VCaP (cell line): ENCODE measurements at regions not wholly inside any gene's neighbourhood (a gene's known extent, or its start where the extent isn't known, plus 50 kb on each side); places are given as distances from the start of the nearest gene placed in this dataset.

ENCODE experiments used
- H3K27ac ChIP-seq: fragments of 450-650 bp; 2 replicates; pipeline ENCODE4 v1.5.1; 2017
- TF ChIP-seq, protein P1 (sequence below): fragments of 450-650 bp; conservative IDR thresholded peaks from 2 replicates; pipeline ENCODE4 v1.5.1; 2017; ENCODE audit warnings: mild to moderate bottlenecking, moderate library complexity

DNA sequence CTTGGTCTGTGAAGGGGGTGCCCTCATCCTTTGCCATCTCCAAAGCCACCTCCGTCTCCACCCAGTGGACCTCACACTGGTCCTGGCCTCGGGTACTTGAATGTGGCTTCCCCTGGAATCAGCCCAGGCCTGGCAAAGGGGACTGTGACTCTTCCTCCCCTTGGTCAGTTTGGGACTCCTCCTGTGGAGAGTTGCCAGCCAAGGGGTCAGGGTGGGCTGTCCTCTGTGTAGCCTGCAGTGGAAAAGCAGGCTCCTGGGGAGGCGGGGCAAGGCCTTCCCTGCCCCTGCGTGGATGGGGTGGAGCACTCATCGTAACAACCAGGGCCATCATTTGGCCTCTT, 59.8 kb downstream of the INHBB start:
- H3K27ac ChIP-seq, result no peak overlapping the region
- TF ChIP-seq, protein P1, sequence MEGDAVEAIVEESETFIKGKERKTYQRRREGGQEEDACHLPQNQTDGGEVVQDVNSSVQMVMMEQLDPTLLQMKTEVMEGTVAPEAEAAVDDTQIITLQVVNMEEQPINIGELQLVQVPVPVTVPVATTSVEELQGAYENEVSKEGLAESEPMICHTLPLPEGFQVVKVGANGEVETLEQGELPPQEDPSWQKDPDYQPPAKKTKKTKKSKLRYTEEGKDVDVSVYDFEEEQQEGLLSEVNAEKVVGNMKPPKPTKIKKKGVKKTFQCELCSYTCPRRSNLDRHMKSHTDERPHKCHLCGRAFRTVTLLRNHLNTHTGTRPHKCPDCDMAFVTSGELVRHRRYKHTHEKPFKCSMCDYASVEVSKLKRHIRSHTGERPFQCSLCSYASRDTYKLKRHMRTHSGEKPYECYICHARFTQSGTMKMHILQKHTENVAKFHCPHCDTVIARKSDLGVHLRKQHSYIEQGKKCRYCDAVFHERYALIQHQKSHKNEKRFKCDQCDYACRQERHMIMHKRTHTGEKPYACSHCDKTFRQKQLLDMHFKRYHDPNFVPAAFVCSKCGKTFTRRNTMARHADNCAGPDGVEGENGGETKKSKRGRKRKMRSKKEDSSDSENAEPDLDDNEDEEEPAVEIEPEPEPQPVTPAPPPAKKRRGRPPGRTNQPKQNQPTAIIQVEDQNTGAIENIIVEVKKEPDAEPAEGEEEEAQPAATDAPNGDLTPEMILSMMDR, result no peak

GRCh38 chr2:120406566-120406965, 60.6 kb downstream of the INHBB start:
- H3K27ac ChIP-seq, result no peak overlapping the region
- TF ChIP-seq, protein P1, result no peak

- TF ChIP-seq, protein P1, result no peak
Observed at GRCh38 chr2:120410487-120410886, 64.6 kb downstream of the INHBB start.

GRCh38 chr2:120415060-120415459, 69.1 kb downstream of the INHBB start:
- TF ChIP-seq, protein P1, result no peak
- H3K27ac ChIP-seq, result no peak overlapping the region

More at GRCh38 chr2:120410487-120410886, 64.6 kb downstream of the INHBB start:
- H3K27ac ChIP-seq, result no peak overlapping the region

DNA sequence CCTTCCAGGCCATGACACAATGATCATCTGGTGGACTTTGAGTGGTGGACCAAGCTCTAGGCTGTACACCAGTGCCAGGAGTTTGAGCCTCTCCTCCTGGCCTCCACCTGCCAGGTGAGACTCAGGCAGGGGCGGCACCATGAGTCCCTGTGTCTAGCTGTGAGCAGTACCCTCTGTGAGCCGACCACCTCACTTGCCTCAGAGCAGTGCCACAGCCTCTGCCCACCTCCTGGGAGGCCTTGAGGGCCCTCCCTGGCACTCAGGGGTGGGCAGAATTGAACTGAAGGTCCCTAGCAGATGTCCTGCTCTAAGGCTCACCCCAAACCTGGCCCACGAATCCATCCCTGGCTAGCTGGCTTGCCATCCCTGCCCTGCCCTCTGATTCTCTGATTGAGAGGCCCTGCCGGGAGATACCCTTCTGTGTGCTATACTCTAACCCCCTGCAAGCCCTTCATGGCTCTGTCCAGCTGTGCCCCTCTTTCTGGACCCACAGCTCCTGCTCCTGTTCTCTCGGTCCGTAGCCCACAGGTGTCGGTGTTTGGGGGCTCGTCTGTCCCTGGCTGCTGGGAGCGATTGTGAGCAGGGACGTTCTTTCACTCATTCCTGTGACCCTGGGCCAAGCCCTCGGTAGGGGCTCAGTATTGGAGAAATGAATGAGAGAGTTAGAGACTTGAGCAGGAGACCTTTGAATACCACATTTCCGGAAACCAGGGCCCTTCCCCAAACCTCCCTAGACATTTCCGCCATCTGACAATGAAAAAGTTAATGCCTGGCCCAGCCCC, 70.0 kb downstream of the INHBB start:
- H3K27ac ChIP-seq, result no peak overlapping the region
- TF ChIP-seq, protein P1, result no peak

GRCh38 chr2:120418174-120418787, 72.3 kb downstream of the INHBB start:
- no peak overlapping the region for H3K27ac ChIP-seq
- TF ChIP-seq, protein P1, result no peak

GRCh38 chr2:120419073-120419472, 73.1 kb downstream of the INHBB start:
- TF ChIP-seq, protein P1, result no peak

More at GRCh38 chr2:120419073-120419472, 73.1 kb downstream of the INHBB start:
- no peak overlapping the region for H3K27ac ChIP-seq
